GM18502 (cell line): ENCODE measurements at regions not wholly inside any gene's neighbourhood (a gene's known extent, or its start where the extent isn't known, plus 50 kb on each side); places are given as distances from the start of the nearest gene placed in this dataset.
"Not testable (repeated sequence)": the region's sequence is repeated elsewhere in the genome, so short reads cannot be mapped to it uniquely, and the experiment has no call there.

Source experiments
- ATAC-seq: cut with Tn5 transposase; IDR thresholded peaks from one replicate; pipeline ENCODE4 v1.9.1; 2021; ENCODE audit warnings: mild to moderate bottlenecking; ENCODE audit not compliant: unreplicated experiment, poor library complexity

- no peak for ATAC-seq
These were observed 987.6 kb upstream of the AUTS2 start for GRCh38 chr7:68610701-68611100.

GRCh38 chr7:68613405-68613804 lies 984.9 kb upstream of the AUTS2 start:
- ATAC-seq, result no peak

GRCh38 chr7:68613897-68614296 lies 984.4 kb upstream of the AUTS2 start:
- no peak for ATAC-seq

GRCh38 chr7:68619526-68619925 lies 978.7 kb upstream of the AUTS2 start:
- ATAC-seq, result no peak

- ATAC-seq, result no peak
These were observed 975.8 kb upstream of the AUTS2 start for GRCh38 chr7:68622500-68622899.

- ATAC-seq, result no peak
These were observed 975.2 kb upstream of the AUTS2 start for GRCh38 chr7:68623030-68623429.

GRCh38 chr7:68627247-68627864 lies 970.9 kb upstream of the AUTS2 start:
- ATAC-seq, result no peak

GRCh38 chr7:68630914-68631313 lies 967.4 kb upstream of the AUTS2 start:
- ATAC-seq, result not testable (repeated sequence)

GRCh38 chr7:68640103-68640502 lies 958.2 kb upstream of the AUTS2 start:
- ATAC-seq, result no peak

- ATAC-seq, result no peak
These were observed 955.5 kb upstream of the AUTS2 start for GRCh38 chr7:68642727-68643126.

GRCh38 chr7:68663392-68663791 lies 934.9 kb upstream of the AUTS2 start:
- ATAC-seq, result no peak

- ATAC-seq, result no peak
These were observed 927.2 kb upstream of the AUTS2 start for GRCh38 chr7:68671046-68671445.

- no peak for ATAC-seq
These were observed 926.6 kb upstream of the AUTS2 start for GRCh38 chr7:68671671-68672070.

GRCh38 chr7:68674826-68675225 lies 923.4 kb upstream of the AUTS2 start:
- ATAC-seq, result no peak

GRCh38 chr7:68676813-68677535 lies 921.3 kb upstream of the AUTS2 start:
- no peak for ATAC-seq

- ATAC-seq, result no peak
These were observed 920.1 kb upstream of the AUTS2 start for GRCh38 chr7:68678196-68678595.

- ATAC-seq, result no peak
These were observed 918.6 kb upstream of the AUTS2 start for GRCh38 chr7:68679459-68680234.

- no peak for ATAC-seq
These were observed 917.9 kb upstream of the AUTS2 start for GRCh38 chr7:68680235-68680872.

- no peak for ATAC-seq
These were observed 915.4 kb upstream of the AUTS2 start for GRCh38 chr7:68682910-68683309.

- no peak for ATAC-seq
These were observed 913.9 kb upstream of the AUTS2 start for GRCh38 chr7:68684246-68684839.

GRCh38 chr7:68684996-68685395 lies 913.3 kb upstream of the AUTS2 start:
- ATAC-seq, result no peak
